GM13977 (cell line): ENCODE measurements at regions not wholly inside any gene's neighbourhood (a gene's known extent, or its start where the extent isn't known, plus 50 kb on each side); places are given as distances from the start of the nearest gene placed in this dataset.

Experiments used
- DNase-seq: peaks from one replicate; pipeline ENCODE4 v3.0.0; 2012; ENCODE audit warnings: low spot score
- CTCF ChIP-seq: IDR thresholded peaks from 2 replicates; pipeline ENCODE4 v1.5.1; 2012; ENCODE audit warnings: mild to moderate bottlenecking, control low read depth; ENCODE audit not compliant: insufficient read depth; ENCODE audit errors: extremely low read depth, missing control alignments
- in situ Hi-C: fragments of 300-500 bp; cut with MboI; formaldehyde crosslinking; loops from one replicate; pipeline ENCODE4 v1.12.0; 2022; ENCODE audit warnings: low sequenced_read_pairs, low pct_unique_long_range_greater_than_20kb, mixed read lengths, inconsistent platforms; ENCODE audit not compliant: unreplicated experiment

GRCh38 chr18:73784853-73785252 lies 362.8 kb downstream of the FBXO15 start:
- in situ Hi-C loops: no loop called here
- TF ChIP-seq CTCF: no peak
- no peak for DNase-seq

GRCh38 chr18:73782405-73782804 lies 365.2 kb downstream of the FBXO15 start:
- no peak for TF ChIP-seq CTCF
- no peak for DNase-seq
- in situ Hi-C loops: no loop called here

- TF ChIP-seq CTCF: no peak
- in situ Hi-C loops: no loop called here
- no peak for DNase-seq
Observed at GRCh38 chr18:73780218-73780617, 367.4 kb downstream of the FBXO15 start.

GRCh38 chr18:73778032-73778359 lies 369.6 kb downstream of the FBXO15 start:
- in situ Hi-C loops: no loop called here

GRCh38 chr18:73777356-73778031 lies 370.1 kb downstream of the FBXO15 start:
- in situ Hi-C loops: no loop called here
- no peak for TF ChIP-seq CTCF
- no peak for DNase-seq

More at GRCh38 chr18:73778032-73778359, 369.6 kb downstream of the FBXO15 start:
- no peak for DNase-seq
- TF ChIP-seq CTCF: no peak

- no peak for TF ChIP-seq CTCF
- no peak for DNase-seq
- in situ Hi-C loops: no loop called here
Observed at GRCh38 chr18:73774811-73775509, 372.7 kb downstream of the FBXO15 start.
